HL-60 (cell line): ENCODE measurements at regions not wholly inside any gene's neighbourhood (a gene's known extent, or its start where the extent isn't known, plus 50 kb on each side); places are given as distances from the start of the nearest gene placed in this dataset.

Experiments used
- GABPA ChIP-seq: IDR thresholded peaks from 2 replicates; pipeline ENCODE4 v1.6.1; 2012; ENCODE audit warnings: low read depth
- POLR2AphosphoS5 ChIP-seq: IDR thresholded peaks from 2 replicates; pipeline ENCODE4 v1.6.1; 2012; ENCODE audit warnings: low read depth
- SPI1 ChIP-seq: IDR thresholded peaks from 2 replicates; pipeline ENCODE4 v1.6.1; 2012; ENCODE audit warnings: low read depth, mild to moderate bottlenecking, borderline replicate concordance
- TF ChIP-seq, protein P1 (sequence below): IDR thresholded peaks from one replicate; pipeline ENCODE4 v1.5.1; 2011; ENCODE audit warnings: low read length, control low read depth, inconsistent platforms; ENCODE audit not compliant: insufficient read depth
- TF ChIP-seq, protein P2 (sequence below): IDR thresholded peaks from 2 replicates; pipeline ENCODE4 v1.6.1; 2012; ENCODE audit warnings: low read depth; ENCODE audit not compliant: insufficient replicate concordance

DNA sequence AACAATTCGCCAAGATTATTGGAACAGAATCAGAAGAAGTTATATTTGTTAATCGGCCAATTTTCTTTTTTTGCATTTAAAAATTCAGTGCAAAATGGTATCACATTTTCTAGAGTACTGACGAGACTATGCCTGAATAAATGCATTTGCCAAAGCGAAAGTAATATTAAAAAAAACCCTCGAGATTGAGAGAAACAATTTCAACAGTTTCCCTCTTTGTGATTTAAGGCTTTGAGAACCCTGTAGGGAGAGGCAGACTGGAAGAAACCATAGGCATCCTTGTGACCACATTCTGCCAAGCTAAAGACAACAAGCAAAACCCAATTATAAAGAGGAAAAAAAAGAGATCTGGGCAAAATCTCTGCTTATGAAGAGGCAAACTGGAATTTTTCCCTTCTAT, 218.1 kb upstream of the GK2 start:
- TF ChIP-seq, protein P1, sequence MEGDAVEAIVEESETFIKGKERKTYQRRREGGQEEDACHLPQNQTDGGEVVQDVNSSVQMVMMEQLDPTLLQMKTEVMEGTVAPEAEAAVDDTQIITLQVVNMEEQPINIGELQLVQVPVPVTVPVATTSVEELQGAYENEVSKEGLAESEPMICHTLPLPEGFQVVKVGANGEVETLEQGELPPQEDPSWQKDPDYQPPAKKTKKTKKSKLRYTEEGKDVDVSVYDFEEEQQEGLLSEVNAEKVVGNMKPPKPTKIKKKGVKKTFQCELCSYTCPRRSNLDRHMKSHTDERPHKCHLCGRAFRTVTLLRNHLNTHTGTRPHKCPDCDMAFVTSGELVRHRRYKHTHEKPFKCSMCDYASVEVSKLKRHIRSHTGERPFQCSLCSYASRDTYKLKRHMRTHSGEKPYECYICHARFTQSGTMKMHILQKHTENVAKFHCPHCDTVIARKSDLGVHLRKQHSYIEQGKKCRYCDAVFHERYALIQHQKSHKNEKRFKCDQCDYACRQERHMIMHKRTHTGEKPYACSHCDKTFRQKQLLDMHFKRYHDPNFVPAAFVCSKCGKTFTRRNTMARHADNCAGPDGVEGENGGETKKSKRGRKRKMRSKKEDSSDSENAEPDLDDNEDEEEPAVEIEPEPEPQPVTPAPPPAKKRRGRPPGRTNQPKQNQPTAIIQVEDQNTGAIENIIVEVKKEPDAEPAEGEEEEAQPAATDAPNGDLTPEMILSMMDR, result no peak
- TF ChIP-seq, protein P2, sequence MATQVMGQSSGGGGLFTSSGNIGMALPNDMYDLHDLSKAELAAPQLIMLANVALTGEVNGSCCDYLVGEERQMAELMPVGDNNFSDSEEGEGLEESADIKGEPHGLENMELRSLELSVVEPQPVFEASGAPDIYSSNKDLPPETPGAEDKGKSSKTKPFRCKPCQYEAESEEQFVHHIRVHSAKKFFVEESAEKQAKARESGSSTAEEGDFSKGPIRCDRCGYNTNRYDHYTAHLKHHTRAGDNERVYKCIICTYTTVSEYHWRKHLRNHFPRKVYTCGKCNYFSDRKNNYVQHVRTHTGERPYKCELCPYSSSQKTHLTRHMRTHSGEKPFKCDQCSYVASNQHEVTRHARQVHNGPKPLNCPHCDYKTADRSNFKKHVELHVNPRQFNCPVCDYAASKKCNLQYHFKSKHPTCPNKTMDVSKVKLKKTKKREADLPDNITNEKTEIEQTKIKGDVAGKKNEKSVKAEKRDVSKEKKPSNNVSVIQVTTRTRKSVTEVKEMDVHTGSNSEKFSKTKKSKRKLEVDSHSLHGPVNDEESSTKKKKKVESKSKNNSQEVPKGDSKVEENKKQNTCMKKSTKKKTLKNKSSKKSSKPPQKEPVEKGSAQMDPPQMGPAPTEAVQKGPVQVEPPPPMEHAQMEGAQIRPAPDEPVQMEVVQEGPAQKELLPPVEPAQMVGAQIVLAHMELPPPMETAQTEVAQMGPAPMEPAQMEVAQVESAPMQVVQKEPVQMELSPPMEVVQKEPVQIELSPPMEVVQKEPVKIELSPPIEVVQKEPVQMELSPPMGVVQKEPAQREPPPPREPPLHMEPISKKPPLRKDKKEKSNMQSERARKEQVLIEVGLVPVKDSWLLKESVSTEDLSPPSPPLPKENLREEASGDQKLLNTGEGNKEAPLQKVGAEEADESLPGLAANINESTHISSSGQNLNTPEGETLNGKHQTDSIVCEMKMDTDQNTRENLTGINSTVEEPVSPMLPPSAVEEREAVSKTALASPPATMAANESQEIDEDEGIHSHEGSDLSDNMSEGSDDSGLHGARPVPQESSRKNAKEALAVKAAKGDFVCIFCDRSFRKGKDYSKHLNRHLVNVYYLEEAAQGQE, result no peak
- TF ChIP-seq POLR2AphosphoS5 (no peak), SPI1 (no peak), GABPA (no peak)
